PC-9 (cell line): ENCODE measurements at regions not wholly inside any gene's neighbourhood (a gene's known extent, or its start where the extent isn't known, plus 50 kb on each side); places are given as distances from the start of the nearest gene placed in this dataset.
"Not testable (repeated sequence)": the region's sequence is repeated elsewhere in the genome, so short reads cannot be mapped to it uniquely, and the experiment has no call there.

Experiments used
- CTCF ChIP-seq: fragments of 200-600 bp; sonication (generic); conservative IDR thresholded peaks from 2 replicates; pipeline ENCODE4 v1.6.1; 2017; ENCODE audit warnings: mixed run types, antibody characterized with exemption, mild to moderate bottlenecking, moderate library complexity
- EZH2 ChIP-seq: fragments of 200-600 bp; sonication (generic); IDR thresholded peaks from 2 replicates; pipeline ENCODE4 v1.8.0; 2017; ENCODE audit warnings: antibody characterized with exemption, low read depth

GRCh38 chr10:38437359-38437758 is 343.2 kb downstream of the ZNF37A start:
- not testable (repeated sequence) for TF ChIP-seq CTCF, EZH2
